NCI-H2081 treated with DMSO at 0.1 percent for 48 hours (cell line): ENCODE measurements at regions not wholly inside any gene's neighbourhood (a gene's known extent, or its start where the extent isn't known, plus 50 kb on each side); places are given as distances from the start of the nearest gene placed in this dataset.
"Not testable (repeated sequence)": the region's sequence is repeated elsewhere in the genome, so short reads cannot be mapped to it uniquely, and the experiment has no call there.

Source experiments
- DNase-seq: peaks from one replicate; lab custom pipeline; 2025; lab: John Stamatoyannopoulos, UW

- no peak for DNase-seq
These were observed 107.7 kb upstream of the VANGL1 start for GRCh38 chr1:115534106-115534505.

- no peak for DNase-seq
These were observed 110.0 kb upstream of the VANGL1 start for GRCh38 chr1:115531631-115532264.

- no peak for DNase-seq
These were observed 111.4 kb upstream of the VANGL1 start for GRCh38 chr1:115530407-115530806.

- DNase-seq: no peak
These were observed 112.4 kb upstream of the VANGL1 start for GRCh38 chr1:115529216-115529897.

- DNase-seq: not testable (repeated sequence)
These were observed 113.4 kb upstream of the VANGL1 start for GRCh38 chr1:115528336-115528735.

GRCh38 chr1:115527746-115528145, 114.0 kb upstream of the VANGL1 start:
- DNase-seq: no peak

GRCh38 chr1:115526900-115527299, 114.9 kb upstream of the VANGL1 start:
- no peak for DNase-seq

- no peak for DNase-seq
These were observed 117.5 kb upstream of the VANGL1 start for GRCh38 chr1:115524236-115524635.

- DNase-seq: no peak
These were observed 119.4 kb upstream of the VANGL1 start for GRCh38 chr1:115522386-115522785.

- no peak for DNase-seq
These were observed 126.5 kb upstream of the VANGL1 start for GRCh38 chr1:115515270-115515669.

- DNase-seq: not testable (repeated sequence)
These were observed 131.5 kb upstream of the VANGL1 start for GRCh38 chr1:115510226-115510625.

- no peak for DNase-seq
These were observed 133.9 kb upstream of the VANGL1 start for GRCh38 chr1:115507901-115508300.

GRCh38 chr1:115506924-115507589, 134.7 kb upstream of the VANGL1 start:
- DNase-seq: no peak

GRCh38 chr1:115506518-115506917, 135.3 kb upstream of the VANGL1 start:
- DNase-seq: no peak

GRCh38 chr1:115505148-115505571, 136.6 kb upstream of the VANGL1 start:
- DNase-seq: no peak

- DNase-seq: not testable (repeated sequence)
These were observed 139.6 kb upstream of the VANGL1 start for GRCh38 chr1:115502183-115502582.

- no peak for DNase-seq
These were observed 140.3 kb upstream of the VANGL1 start for GRCh38 chr1:115501476-115501875.

GRCh38 chr1:115499253-115499652, 142.5 kb upstream of the VANGL1 start:
- DNase-seq: no peak

GRCh38 chr1:115496904-115497527, 144.8 kb upstream of the VANGL1 start:
- DNase-seq: no peak

- no peak for DNase-seq
These were observed 146.1 kb upstream of the VANGL1 start for GRCh38 chr1:115495625-115496024.

- no peak for DNase-seq
These were observed 146.7 kb upstream of the VANGL1 start for GRCh38 chr1:115495111-115495510.

GRCh38 chr1:115493834-115494233, 147.9 kb upstream of the VANGL1 start:
- DNase-seq: no peak

GRCh38 chr1:115492880-115493279, 148.9 kb upstream of the VANGL1 start:
- DNase-seq: no peak
